ENCODE measurements at regions not wholly inside any gene's neighbourhood (a gene's known extent, or its start where the extent isn't known, plus 50 kb on each side); places are given as distances from the start of the nearest gene placed in this dataset.

- no peak for DNase-seq (ENCODE audit: low read depth in 1 of 2, low spot score in 1 of 2)
- TF ChIP-seq, protein P1, sequence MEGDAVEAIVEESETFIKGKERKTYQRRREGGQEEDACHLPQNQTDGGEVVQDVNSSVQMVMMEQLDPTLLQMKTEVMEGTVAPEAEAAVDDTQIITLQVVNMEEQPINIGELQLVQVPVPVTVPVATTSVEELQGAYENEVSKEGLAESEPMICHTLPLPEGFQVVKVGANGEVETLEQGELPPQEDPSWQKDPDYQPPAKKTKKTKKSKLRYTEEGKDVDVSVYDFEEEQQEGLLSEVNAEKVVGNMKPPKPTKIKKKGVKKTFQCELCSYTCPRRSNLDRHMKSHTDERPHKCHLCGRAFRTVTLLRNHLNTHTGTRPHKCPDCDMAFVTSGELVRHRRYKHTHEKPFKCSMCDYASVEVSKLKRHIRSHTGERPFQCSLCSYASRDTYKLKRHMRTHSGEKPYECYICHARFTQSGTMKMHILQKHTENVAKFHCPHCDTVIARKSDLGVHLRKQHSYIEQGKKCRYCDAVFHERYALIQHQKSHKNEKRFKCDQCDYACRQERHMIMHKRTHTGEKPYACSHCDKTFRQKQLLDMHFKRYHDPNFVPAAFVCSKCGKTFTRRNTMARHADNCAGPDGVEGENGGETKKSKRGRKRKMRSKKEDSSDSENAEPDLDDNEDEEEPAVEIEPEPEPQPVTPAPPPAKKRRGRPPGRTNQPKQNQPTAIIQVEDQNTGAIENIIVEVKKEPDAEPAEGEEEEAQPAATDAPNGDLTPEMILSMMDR (IDR thresholded peaks at IDR 0.05; ENCODE audit: insufficient read depth, low read length): no peak
- TF ChIP-seq POLR2AphosphoS5 (IDR thresholded peaks at IDR 0.05; ENCODE audit: low read depth) (no peak), REST (IDR thresholded peaks at IDR 0.05; ENCODE audit: insufficient replicate concordance, low read depth) (no peak), SPI1 (IDR thresholded peaks at IDR 0.05; ENCODE audit: borderline replicate concordance, low read depth) (no peak), GABPA (IDR thresholded peaks at IDR 0.05; ENCODE audit: low read depth) (no peak)
- Histone ChIP-seq H3K27me3 (ENCODE audit: insufficient read depth, poor library complexity, severe bottlenecking) (no peaks in the 10 kb centered on the region), H3K4me3 (replicated peaks; ENCODE audit: insufficient read depth, low read length) (no peak overlapping the region), H3K27ac (replicated peaks) (no peak overlapping the region)
Measured at GRCh38 chr1:79207331-79207730, 200.8 kb upstream of the ADGRL4 start.

- Histone ChIP-seq H3K4me3 (replicated peaks; ENCODE audit: insufficient read depth, low read length) (no peak overlapping the region), H3K27me3 (ENCODE audit: insufficient read depth, poor library complexity, severe bottlenecking) (no peaks in the 10 kb centered on the region), H3K27ac (replicated peaks) (no peak overlapping the region)
- no peak for TF ChIP-seq SPI1 (IDR thresholded peaks at IDR 0.05; ENCODE audit: borderline replicate concordance, low read depth)
- no peak for TF ChIP-seq POLR2AphosphoS5 (IDR thresholded peaks at IDR 0.05; ENCODE audit: low read depth)
- TF ChIP-seq, protein P1 (IDR thresholded peaks at IDR 0.05; ENCODE audit: insufficient read depth, low read length): no peak
- TF ChIP-seq GABPA (IDR thresholded peaks at IDR 0.05; ENCODE audit: low read depth): no peak
- TF ChIP-seq REST (IDR thresholded peaks at IDR 0.05; ENCODE audit: insufficient replicate concordance, low read depth): no peak
- no peak for DNase-seq (ENCODE audit: low read depth in 1 of 2, low spot score in 1 of 2)
Measured at GRCh38 chr1:79204779-79205479, 198.4 kb upstream of the ADGRL4 start.

DNA sequence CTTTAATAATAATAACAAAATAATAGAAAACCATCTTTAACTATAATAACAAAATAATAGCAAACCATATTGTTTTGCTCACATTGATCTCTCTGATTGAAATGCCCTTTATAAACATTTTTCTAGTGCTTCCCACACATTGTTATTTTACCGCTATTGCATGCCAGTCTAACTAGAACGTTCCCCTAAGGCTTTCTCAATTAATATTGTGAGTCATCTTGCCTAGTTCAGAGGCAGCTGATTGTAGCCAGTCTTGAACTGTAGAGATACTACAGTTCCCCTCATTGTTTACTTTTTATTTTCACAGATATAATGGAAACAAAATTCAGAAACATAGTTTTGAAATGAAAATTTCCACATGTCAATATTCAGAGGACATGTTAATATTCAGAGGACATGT, 192.3 kb upstream of the ADGRL4 start:
- no peak for DNase-seq (ENCODE audit: low read depth in 1 of 2, low spot score in 1 of 2)
- Histone ChIP-seq H3K27ac (replicated peaks) (no peak overlapping the region), H3K4me3 (replicated peaks; ENCODE audit: insufficient read depth, low read length) (no peak overlapping the region), H3K27me3 (ENCODE audit: insufficient read depth, poor library complexity, severe bottlenecking) (no peaks in the 10 kb centered on the region)
- TF ChIP-seq, protein P1 (IDR thresholded peaks at IDR 0.05; ENCODE audit: insufficient read depth, low read length): no peak
- no peak for TF ChIP-seq SPI1 (IDR thresholded peaks at IDR 0.05; ENCODE audit: borderline replicate concordance, low read depth)
- no peak for TF ChIP-seq POLR2AphosphoS5 (IDR thresholded peaks at IDR 0.05; ENCODE audit: low read depth)
- no peak for TF ChIP-seq GABPA (IDR thresholded peaks at IDR 0.05; ENCODE audit: low read depth)
- TF ChIP-seq REST (IDR thresholded peaks at IDR 0.05; ENCODE audit: insufficient replicate concordance, low read depth): no peak
